Muscle of back (tissue), 3 donors: ENCODE measurements at regions not wholly inside any gene's neighbourhood (a gene's known extent, or its start where the extent isn't known, plus 50 kb on each side); places are given as distances from the start of the nearest gene placed in this dataset.

ENCODE experiments used
- DNase-seq, 3 donors: peaks; one replicate each; pipeline versions ENCODE4 v3.0.0 to v3.0.0-alpha.2; 2013

DNA sequence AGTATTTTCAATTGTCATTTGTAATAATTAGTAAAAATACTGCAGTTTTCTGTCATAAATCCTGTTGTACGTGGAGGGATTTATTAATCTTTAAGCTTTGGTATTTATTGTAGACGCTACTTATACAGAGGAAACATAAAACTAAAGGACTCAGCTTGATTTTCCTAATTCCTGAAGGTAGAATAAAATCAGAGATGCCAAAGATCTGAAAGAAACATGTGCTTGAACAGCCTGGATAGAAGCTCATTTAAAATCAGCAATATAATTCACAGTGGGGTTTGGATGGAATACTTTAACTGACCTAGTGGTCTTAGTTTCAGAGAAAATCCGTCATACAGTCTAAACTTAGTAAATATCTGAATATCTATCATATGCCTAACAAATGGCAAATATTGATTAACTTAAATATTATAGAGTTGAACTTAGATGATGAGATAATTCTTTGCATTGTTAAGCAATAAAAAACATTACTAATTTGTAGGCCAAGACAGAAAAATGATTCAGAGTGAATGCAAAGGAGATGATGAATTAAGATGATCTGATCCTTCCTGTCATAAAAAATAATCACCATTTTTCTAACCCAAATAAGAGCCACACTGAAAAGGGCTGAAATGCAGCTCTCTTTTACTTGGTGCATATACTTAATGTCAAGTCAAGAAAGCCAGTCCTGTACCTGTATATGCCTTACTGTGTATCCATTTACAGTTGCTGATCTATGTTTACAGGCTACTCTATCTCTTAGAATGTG lies 397.1 kb upstream of the DCN start:
- DNase-seq: no peak

DNA sequence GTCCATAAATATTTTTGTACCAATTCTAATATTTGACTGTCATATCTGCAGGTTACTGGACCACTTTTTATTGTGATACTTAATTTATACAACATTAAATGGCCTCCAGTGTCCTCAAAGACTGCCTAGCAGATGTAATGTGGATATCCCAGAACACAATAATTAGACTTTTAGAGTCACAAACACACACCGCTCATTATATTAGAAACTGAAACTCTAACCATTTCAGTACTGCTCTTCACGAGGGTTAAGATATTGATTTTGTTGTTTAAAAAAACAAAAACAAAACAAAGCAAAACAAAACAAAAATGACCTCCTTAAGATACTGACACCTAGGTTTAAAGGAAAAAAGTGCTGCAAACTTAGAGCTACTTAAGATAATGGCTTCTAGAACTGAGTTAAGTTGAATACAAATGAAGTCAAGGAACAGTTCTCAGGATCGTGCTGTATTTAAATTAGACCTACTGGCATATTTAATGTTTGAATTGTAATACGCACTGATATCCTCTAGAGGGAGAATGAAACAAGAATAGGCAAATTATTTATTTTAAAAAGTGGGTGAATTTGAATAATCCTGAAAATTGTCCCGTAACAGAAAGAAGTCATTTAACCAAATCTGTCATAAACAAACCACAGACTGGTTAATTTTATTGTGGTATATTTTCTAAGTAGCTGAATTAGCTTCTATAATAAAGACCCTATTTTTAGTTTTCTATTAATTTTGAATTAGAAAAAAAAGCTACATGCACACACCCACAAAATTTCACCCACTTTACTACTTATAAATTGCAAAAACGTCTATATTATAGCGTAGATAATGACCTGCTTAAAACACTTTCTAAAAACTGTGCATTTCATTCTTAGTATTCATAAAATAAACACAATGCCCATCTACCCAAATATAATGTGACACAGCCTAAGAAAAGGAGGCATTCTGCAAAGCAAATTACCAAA lies 395.2 kb upstream of the DCN start:
- peak in 1 of 3 donors; percentile 49 for DNase-seq

DNA sequence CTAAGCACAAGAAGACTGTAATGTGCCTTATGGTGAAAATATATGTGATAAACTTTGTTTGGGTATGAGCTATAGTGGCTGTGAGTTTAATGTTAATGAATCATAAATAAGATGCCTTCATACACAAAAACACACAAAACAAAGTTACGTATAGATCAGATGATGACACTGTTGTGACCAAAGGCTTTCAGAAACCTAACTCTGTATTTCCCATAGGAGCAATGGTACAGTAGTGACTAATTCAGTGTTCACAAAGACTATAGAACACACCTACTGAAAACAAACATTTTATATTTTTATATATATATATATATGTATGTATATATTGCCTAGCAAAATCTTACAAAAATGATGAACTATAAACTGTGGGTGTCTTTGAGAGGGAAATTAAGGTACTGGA lies 393.8 kb upstream of the DCN start:
- no peak for DNase-seq

DNA sequence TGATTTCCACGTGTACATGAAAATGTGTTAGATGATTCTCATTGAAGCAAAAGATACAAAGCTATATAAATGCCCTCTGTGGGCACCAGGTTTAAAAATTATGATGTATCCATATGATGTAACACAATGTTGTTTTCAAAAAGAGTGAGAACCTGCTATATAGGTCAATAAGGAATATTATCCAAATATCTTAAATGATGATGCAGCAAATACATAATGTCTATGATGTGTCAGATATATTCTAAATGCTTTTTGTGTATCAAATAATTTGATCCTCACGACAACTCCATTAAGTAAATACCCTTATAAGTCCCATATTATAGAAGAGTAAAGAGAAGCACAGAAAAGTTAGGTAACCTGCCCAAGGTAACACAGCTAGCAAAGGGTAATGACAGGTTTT lies 393.0 kb upstream of the DCN start:
- DNase-seq: no peak

DNA sequence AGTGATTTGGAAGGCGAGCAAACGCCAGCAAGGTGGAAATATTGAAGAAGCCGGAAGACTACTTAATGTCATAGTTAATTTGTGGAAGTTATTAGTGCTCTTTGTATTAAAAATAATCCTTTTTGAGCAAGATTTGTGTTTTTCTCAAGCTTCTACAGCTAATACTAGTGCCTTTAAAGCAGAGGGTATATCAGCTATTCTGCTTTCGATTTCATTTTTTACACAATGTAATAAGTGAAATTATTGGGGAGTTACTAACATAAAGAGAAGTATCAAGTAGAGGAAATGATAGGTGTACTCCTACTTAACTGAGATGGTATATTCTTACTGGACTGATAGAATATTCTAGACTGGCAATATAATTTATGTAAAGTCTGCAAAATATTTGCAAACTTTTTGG lies 392.4 kb upstream of the DCN start:
- DNase-seq: no peak

DNA sequence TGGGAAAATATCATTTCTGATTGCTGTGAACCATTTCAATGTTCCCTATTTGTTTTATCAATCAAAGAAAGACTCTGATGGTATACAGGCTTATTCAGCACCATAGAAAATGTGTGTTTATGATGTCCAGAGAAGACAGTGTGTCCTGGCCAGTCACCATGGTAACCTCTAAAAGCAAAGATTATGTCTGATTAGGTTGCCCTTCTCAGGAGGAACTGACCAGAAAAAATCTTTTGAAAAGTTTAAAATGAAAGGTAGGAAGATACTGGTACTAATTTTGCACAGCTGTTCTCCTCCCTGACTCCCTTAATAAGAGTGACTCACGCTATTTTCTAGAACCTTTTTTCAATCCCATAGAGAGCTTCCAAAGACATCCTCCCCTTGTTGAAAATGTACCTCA lies 391.8 kb upstream of the DCN start:
- DNase-seq: peak in 1 of 3 donors; percentile 23

DNA sequence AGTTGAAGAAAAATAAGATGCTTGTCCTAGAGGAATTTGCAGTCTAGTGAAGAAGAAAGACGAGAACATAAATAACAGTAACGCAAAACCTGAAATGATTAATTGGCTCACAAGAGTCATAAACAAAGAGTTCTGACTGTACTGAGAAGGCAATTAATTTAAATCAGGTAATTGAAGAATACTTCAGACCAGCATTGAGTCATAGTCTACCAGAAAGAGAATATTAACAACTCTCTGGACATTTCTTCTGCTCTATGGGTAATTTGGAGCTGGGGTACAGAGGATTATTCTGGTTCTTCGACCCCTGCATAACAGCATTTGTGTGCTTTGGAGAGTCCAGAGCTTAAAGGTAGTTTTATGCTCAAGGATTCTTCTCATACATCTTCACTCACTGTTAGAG lies 390.3 kb upstream of the DCN start:
- DNase-seq: no peak

DNA sequence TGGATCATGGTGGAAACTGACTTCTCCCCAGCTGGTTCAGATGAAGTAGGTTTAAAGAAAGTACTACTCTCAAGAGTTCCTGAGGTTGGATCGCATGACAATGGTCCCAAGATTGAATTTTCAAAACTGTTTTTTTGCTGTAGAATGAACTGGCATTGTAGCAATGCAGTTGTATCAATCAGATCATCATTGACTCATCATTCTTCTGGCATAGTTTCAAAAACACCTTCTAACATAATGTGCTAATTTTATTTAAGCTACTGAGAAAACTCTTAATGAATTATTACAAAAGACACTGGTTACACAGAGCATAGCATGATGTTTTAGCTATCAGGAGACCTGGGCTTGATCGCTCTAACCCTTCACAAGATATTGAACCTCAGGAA lies 384.5 kb upstream of the DCN start:
- DNase-seq: no peak

DNA sequence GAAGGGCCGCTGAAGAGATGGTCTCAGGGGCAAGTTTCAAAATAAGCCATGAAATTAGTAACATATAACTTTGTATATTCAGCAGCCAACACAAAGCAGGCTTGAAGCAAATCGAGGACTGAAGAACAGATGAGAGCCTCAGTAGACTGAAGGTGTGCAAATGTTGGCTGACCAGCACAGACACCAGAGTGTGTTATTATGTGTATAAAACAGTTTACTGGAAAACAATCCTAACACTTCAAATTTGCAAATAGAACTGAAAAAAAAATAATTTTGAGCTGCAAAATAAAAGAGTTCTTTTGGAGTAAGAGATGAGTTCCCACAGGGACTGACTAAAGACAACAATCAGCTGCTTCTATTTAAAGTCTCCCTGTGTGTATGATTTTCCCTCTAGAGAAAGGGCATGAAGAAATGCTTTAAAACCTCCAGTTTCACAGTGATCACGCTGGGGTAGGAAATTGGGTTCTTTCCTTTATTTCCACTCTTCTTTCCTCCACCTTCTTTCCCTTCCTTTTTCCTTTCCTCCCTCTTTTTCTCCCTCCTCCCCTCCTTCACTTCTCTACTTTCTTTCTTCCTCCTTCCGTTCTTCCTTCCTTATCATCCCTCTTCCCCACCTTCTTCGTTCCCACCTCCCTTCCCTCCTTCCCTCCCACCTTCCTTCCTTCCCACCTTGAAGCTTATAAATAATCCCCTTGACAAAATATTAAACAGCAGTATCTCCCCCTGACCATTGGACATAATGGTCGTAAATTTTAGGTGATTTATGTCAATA lies 383.9 kb upstream of the DCN start:
- DNase-seq: no peak

DNA sequence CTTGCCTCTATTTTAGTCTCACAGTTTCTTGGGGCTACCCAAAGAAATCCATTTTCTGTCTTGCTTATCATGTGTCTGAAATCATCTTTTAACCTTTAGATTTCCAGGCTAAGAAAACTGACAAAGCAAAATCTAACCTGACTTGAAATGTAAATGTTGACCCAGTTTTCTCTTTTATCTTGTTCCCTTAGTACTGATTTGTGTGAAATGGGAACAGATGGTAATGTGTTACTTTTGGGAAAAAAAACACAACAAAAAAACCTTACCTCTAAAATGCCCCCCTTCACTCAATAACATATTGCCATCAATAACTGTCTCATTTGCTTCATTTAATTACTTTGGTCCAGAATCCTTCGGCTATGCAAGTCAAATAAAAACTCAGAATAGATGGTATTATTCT lies 383.2 kb upstream of the DCN start:
- DNase-seq: no peak

DNA sequence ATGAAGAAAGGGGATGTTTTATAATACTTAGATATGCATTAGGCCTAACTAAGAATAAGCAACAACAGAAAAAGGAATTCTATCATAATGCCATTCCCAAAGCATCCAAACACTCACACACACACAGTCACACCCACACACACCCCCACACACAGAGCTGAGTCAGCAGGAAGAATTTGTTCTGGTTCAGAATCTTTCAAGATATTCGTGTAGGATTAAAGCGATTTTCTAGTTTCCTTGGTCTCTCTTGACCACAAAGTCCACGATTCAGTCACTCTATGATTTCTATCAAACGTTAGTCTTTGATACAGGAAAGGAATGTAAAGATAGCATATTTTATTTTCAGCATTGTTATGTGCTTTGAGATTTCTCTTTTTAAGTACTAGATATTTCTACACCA lies 382.6 kb upstream of the DCN start:
- no peak for DNase-seq

DNA sequence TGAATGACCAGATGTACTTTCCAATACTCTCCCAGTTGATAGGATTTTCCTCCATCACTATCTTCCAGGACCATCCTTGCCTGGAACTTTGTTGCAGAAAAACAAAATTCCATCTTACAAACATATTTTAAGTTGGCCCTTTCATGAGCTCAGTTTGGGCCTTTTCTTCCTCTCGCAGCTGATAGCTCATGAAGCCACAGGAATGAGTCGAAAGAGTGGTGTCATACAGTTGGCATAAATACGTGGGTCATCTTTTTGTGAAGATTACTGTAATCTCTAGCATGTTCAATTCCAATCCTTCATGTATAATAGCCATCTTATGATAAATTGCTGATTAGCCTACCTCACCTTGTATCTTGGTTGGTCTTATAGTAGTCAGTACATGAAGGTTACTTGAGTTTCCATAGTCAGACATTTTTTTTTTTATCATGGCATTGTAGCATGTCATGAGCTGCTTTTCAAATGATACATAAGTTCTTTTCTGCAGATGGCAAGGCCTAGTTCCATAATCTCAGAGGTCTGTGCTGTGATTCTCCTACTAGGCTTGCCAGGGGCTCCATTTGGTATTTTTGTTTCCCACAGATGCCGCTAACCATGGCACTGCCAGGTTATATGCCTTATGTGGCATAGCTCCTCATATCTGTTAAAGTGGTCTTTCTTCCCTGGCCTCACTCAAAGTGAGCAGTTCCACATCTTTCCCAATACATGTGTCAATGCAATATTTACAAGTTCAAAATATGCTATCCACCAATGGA lies 380.6 kb upstream of the DCN start:
- DNase-seq: no peak

DNA sequence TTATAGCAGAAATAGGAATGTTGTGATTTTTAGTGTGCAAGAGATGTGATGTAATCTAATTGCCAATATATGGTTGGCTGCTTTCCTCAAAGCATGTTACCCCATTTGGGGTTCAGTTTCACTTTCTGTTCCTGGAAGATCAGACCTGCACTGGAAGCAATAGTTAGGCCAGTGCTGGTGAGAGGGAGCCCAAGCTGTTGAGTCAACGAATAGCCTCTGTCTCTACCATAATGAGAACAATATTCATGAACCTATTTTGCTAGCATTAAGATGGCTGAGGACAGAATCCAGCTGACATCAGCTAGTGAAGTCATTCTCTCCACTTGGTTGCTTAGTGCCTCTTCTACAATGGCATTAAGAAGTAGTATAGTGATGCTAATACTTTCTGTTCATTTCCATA lies 379.9 kb upstream of the DCN start:
- peak in 1 of 3 donors; percentile 43 for DNase-seq

DNA sequence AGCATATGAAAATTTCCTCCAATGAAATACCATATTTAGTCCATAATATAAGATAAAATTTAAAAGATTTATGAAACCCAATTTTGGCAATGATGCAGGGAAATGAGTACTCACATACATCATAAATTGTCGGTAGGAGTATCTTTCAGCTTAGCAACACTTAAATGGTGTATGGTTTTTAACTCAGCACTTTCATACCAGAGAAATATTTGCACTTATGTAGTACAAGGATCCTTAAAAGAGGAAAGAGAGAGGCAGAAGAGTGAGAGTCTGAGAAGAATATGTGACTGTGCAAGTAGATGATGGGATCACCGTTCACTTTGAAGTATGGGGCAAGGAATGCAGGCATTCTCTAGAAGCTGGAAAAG lies 379.3 kb upstream of the DCN start:
- peak in 1 of 3 donors; percentile 70 for DNase-seq

DNA sequence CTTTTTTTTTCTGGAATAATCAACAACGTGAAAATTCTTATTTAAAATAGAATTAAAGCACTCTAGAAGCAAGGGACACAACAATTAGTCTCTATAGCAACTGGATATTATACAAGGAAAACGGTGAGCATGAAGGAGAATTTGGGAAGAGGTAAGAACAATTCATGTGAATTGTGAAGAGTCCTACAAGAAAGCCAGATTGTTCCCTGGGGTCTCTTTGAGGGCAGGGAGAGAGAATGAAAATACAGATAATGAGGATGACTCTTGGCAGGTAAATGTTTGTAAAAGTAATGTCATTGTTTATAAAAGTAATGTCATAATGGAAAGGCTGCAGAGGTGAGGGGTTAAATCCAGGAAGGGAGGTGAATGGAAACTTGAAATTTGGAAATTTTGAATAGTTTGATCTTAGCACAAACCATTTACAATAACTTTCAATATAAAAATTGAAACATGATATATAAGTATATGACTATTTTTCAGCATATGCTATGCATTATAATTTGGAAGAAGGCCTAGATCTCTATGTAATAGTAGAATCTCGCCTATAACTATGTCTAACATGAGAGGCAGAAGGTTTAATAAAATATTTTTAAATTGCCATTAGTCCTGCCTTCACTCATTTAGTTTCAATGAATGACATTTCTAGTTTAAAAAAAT lies 378.8 kb upstream of the DCN start:
- peak in 2 of 3 donors; percentile 61 to 85 for DNase-seq

DNA sequence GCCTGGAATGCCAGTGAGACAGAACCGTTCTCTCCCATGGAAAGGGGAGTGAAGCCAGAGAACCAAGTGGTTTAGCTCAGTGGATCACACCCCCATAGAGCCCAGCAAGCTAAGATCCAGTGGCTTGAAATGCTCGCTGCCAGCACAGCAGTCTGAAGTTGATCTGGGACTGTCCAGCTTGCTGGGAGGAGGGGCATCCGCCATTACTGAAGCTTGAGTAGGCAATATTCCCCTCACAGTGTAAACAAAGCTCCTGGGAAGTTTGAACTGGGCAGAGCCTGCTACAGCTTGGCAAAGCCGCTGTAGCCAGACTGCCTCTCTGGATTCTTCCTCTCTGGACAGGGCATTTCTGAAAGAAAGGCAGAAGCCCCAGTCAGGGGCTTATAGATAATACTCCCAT lies 374.3 kb upstream of the DCN start:
- DNase-seq: no peak

DNA sequence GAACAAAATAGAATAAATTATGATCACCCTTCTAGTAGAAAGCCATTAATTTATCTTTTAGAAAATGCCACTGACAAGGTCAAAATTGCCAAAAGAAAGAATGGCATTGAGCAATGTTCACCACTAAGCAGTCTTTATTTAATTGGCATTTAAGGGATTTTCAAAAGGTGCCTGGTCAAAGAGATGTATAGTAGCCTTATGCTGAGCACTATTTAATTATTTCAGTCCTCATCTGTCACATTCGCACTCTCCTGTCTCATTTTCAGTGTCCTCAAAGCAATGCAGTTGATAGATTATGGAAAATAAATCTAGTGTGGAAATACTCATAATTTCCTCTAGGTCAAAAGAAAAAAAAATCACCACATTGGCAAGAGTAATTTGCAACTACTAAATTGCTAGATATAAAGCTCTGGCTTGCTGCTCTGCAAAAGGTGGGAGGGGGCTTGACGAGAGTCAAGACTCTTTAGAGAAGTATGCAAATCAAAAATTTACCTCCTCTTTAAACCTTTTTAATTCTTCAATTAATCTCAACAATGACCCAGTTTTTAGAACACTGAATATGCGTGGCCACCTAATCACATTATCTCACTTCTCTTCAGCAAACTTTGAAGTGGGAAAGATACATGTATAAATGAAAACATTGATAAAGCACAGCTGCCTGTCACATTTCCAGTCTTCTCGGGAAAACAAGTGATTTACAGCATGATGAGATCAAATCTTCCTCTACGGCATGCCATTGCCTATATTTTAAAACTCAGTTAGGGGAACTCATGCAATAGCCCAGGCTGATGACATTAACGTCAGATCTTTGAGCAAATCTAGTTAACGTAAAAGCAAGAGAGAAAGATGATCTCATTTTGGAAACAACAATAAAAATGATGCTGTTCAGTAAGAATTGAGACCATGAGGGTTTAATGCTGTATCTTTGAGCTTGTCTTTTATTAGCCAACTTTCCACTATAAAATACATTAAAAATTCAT lies 373.1 kb upstream of the DCN start:
- peak in 2 of 3 donors; percentile 40 to 71 for DNase-seq

DNA sequence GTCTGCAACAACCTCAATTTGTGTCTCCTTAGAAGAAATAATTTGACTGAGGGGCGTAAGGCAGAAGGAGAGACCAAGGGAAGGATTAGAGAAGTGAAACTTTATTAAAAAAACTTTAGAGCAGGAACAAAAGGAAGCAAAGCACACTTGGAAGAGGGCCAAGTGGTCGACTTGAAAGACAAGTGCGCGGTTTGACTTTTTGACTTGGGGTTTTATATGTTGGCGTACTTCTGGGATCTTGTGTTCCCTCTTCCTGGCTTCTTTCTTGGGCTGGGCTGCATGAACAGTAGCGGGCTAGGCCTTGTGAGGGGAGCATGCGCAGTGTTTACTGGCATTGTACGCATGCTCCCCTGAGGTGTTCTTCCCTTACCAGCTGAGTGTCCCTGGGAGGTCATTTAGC lies 369.3 kb upstream of the DCN start:
- peak in 1 of 3 donors; percentile 38 for DNase-seq

DNA sequence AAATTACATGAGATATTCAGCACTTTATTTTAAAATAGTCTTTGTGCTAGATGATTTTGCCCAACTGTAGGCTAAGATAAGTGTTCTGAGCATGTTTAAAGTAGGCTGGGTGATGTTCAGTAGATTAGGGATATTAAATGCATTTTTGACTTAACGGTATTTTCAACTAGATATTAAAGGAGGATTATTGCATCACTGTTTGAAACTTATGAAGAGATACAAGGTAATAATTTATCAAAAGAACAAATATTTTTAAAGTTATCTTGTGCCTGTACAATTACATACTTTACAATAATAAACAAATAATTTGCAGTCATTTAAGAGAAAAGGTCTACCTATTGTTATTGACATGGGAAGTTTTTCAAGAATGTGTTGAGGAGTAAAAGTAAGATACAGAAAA lies 368.6 kb upstream of the DCN start:
- DNase-seq: no peak

DNA sequence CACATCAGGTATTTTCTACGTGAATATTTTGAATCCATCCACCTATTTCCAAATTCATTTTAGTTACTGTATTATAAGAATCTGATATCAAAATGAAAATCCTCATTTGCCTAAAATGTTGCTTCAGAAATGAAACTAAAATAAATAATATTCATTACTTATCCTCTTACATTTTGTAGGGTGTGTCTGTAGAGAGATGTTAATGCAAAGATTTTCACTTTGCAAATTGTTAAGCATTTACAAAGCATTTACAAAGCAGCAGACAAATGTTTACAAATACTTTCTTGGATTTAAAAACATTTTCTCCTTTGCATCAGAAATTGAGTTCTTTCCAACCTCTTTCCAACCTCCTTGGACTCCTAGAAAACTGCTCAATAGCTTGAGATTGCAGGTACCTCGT lies 360.0 kb upstream of the DCN start:
- DNase-seq: no peak
